GM23248 (cell line): ENCODE measurements at regions not wholly inside any gene's neighbourhood (a gene's known extent, or its start where the extent isn't known, plus 50 kb on each side); places are given as distances from the start of the nearest gene placed in this dataset.

Experiments
- DNase-seq: peaks from one replicate; pipeline ENCODE4 v3.0.0-alpha.2; 2015
- H2AFZ ChIP-seq: fragments of 200-600 bp; sonication (generic); 2 replicates; pipeline ENCODE4 v1.6.1; 2016; ENCODE audit warnings: antibody characterized with exemption
- H3F3A ChIP-seq: fragments of 200-600 bp; sonication (generic); 2 replicates; pipeline ENCODE4 v1.6.1; 2016; ENCODE audit warnings: mild to moderate bottlenecking, antibody characterized with exemption, mixed run types; ENCODE audit not compliant: insufficient read depth
- H3K27ac ChIP-seq: fragments of 200-600 bp; sonication (generic); 2 replicates; pipeline ENCODE4 v1.5.1; 2016; ENCODE audit warnings: mild to moderate bottlenecking
- H3K27me3 ChIP-seq: fragments of 200-600 bp; sonication (generic); replicated peaks from 2 replicates; pipeline ENCODE4 v1.6.1; 2016; ENCODE audit warnings: mild to moderate bottlenecking; ENCODE audit not compliant: insufficient read depth
- H3K36me3 ChIP-seq: fragments of 200-600 bp; sonication (generic); 2 replicates; pipeline ENCODE4 v1.6.1; 2016; ENCODE audit warnings: low read depth, mild to moderate bottlenecking
- H3K4me1 ChIP-seq: fragments of 200-600 bp; sonication (generic); 2 replicates; pipeline ENCODE4 v1.6.1; 2016; ENCODE audit warnings: mild to moderate bottlenecking; ENCODE audit not compliant: insufficient read depth
- H3K4me2 ChIP-seq: fragments of 200-600 bp; sonication (generic); one replicate; pipeline ENCODE4 v1.6.1; 2016; ENCODE audit warnings: mild to moderate bottlenecking; ENCODE audit not compliant: unreplicated experiment
- H3K4me3 ChIP-seq: fragments of 200-600 bp; sonication (generic); 2 replicates; pipeline ENCODE4 v1.5.1; 2016; ENCODE audit warnings: mild to moderate bottlenecking
- H3K79me2 ChIP-seq: fragments of 200-600 bp; sonication (generic); 2 replicates; pipeline ENCODE4 v1.6.1; 2016; ENCODE audit warnings: mild to moderate bottlenecking; ENCODE audit not compliant: insufficient read depth
- H3K9ac ChIP-seq: fragments of 200-600 bp; sonication (generic); 2 replicates; pipeline ENCODE4 v1.6.1; 2016; ENCODE audit warnings: mild to moderate bottlenecking
- H3K9me2 ChIP-seq: fragments of 200-600 bp; sonication (generic); 2 replicates; pipeline ENCODE4 v1.6.1; 2016; ENCODE audit warnings: mixed run types, mild to moderate bottlenecking, moderate library complexity; ENCODE audit not compliant: insufficient read depth
- H3K9me3 ChIP-seq: fragments of 200-600 bp; sonication (generic); one replicate; pipeline ENCODE4 v1.6.1; 2017; ENCODE audit warnings: low read depth
- H4K20me1 ChIP-seq: fragments of 200-600 bp; sonication (generic); 2 replicates; pipeline ENCODE4 v1.6.0; 2016; ENCODE audit not compliant: insufficient read depth
- EZH2 ChIP-seq: fragments of 200-600 bp; sonication (generic); IDR thresholded peaks from 2 replicates; pipeline ENCODE4 v1.6.1; 2018; ENCODE audit warnings: antibody characterized with exemption, mild to moderate bottlenecking; ENCODE audit not compliant: insufficient read depth, poor library complexity, severe bottlenecking
- EZH2phosphoT487 ChIP-seq: fragments of 200-600 bp; sonication (generic); IDR thresholded peaks from 2 replicates; pipeline ENCODE4 v1.6.1; 2018; ENCODE audit warnings: antibody characterized with exemption, moderate library complexity, mild to moderate bottlenecking, low read depth; ENCODE audit not compliant: insufficient read depth
- WGBS, 2 experiments: methylation state at CpG; one replicate each; pipeline ENCODE4 v1.1.6; 2015 to 2017; ENCODE audit warnings: low lambda C conversion rate in 2 of 2, low coverage in 1 of 2; ENCODE audit errors: missing lambda C conversion rate in 2 of 2; 5-methylcytosine and 5-hydroxymethylcytosine counted together
- in situ Hi-C: fragments of 300-500 bp; cut with MboI; formaldehyde crosslinking; loops from 2 replicates; pipeline ENCODE4 v1.15.0; 2020

GRCh38 chr6:168136622-168137021, 57.6 kb upstream of the FRMD1 start:
- no peak overlapping the region for H3K9ac ChIP-seq
- H3K4me2 ChIP-seq = no peak overlapping the region
- 96 to 97% methylated on average over 3 to 5 of the region's 5 CpGs for WGBS, 2 experiments
- no peaks in the 10 kb centered on the region for H4K20me1 ChIP-seq
- in situ Hi-C loops = no loop called here
- DNase-seq = no peak
- TF ChIP-seq EZH2phosphoT487 = no peak
- no peak for TF ChIP-seq EZH2
- H3K9me2 ChIP-seq = no peaks in the 10 kb centered on the region
- H3K27ac ChIP-seq = no peak overlapping the region
- H3F3A ChIP-seq = no peaks in the 10 kb centered on the region
- no peaks in the 10 kb centered on the region for H3K36me3 ChIP-seq
- no peaks in the 10 kb centered on the region for H3K9me3 ChIP-seq
- H3K4me1 ChIP-seq = peaks cover 3% of the 10 kb centered on the region; the same call in 1 of the 2 replicates
- no peak overlapping the region for H2AFZ ChIP-seq
- no peak overlapping the region for H3K4me3 ChIP-seq
- H3K79me2 ChIP-seq = no peaks in the 10 kb centered on the region
- no peaks in the 10 kb centered on the region for H3K27me3 ChIP-seq

GRCh38 chr6:168136001-168136400, 57.0 kb upstream of the FRMD1 start:
- Histone ChIP-seq H3K4me2 (no peak overlapping the region), H3K27me3 (no peaks in the 10 kb centered on the region), H3K9me3 (no peaks in the 10 kb centered on the region), H4K20me1 (no peaks in the 10 kb centered on the region), H3K4me1 (peaks cover 3% of the 10 kb centered on the region; the same call in 1 of the 2 replicates), H3K79me2 (no peaks in the 10 kb centered on the region), H3F3A (no peaks in the 10 kb centered on the region), H3K27ac (no peak overlapping the region), H3K4me3 (no peak overlapping the region), H3K9ac (no peak overlapping the region), H3K36me3 (no peaks in the 10 kb centered on the region), H3K9me2 (no peaks in the 10 kb centered on the region), H2AFZ (no peak overlapping the region)
- DNase-seq = no peak
- WGBS, 2 experiments = 92 to 96% methylated on average over 7 of the region's 7 CpGs
- in situ Hi-C loops = no loop called here
- TF ChIP-seq EZH2phosphoT487 (no peak), EZH2 (no peak)

DNA sequence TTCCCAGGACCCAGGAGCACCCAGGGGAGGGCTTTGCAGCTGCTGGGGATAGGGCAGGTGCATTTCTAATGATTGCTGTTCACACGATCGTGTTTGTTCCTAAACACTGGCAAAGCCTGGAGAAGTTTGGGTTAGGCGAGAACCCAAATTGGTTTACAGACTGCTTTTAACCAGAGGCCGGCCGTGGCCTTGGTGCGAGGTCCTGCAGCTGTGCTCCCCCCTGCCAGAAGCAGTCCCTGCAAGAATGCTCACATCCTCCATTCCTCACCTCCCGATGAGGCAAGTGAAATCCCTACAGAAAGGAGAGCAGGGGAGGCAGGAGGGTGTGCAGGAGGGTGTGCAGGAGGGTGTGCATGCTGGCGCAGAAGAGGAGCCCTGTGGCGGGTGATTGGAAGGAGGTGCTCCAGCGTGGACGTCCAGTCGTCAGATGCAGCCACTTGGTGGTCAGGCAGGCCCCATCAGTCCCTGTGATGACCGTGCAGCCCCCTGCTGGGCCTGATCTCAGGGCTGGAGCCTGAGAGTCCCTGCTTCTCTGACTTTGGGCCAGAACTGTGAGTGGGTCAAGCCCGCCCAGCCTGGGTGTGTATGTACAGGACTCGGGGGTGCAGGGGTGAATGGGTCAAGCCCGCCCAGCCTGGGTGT, 55.7 kb upstream of the FRMD1 start:
- in situ Hi-C loops = no loop called here
- H3K9me3 ChIP-seq = no peaks in the 10 kb centered on the region
- 94 to 98% methylated on average over 15 to 16 of the region's 16 CpGs for WGBS, 2 experiments

DNA sequence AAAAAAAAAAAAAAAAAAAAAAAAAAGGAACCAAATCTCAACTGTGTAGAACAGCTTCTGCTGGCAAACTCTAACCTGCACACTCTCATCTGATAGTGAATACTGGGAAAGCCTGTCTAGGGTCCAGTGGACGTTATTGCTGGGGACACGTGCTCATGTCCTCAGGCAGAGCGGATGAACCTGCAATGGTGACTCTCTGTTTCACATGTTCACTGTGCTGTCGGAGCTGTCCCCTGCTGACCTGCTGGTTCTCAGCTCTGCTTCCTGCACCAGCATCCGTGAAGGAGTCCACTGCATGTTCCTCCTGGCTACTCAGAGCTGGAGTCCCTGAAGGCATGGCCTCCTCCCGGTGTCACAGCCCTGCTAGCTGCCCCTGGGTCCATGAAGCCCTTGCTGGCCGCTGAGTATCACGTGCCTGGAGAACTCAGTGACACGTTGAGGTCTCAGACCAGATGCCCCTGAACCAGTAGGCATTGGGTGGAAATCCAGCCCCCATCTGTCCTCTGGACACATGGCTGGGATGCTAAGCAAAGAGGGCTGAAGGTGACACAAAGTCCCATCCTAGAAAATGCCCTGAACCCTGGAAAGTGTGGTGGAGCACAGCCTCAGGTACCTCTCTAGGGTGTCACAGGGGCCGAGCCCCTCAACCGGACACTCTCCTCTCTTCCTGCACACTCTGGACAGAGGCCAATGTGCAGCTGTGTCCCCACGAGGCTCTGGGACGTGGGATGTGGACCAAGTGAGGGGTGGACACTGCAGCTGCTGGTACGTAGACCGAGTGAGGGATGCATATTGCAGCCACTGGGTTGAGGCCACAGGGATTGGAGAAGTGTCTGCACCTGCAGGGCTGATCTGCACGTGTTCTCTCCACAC, 54.9 kb upstream of the FRMD1 start:
- H3K27me3 ChIP-seq = no peaks in the 10 kb centered on the region
- in situ Hi-C loops = no loop called here
- H3K36me3 ChIP-seq = no peaks in the 10 kb centered on the region
- peak; percentile 24 for DNase-seq
- no peak overlapping the region; the same call in 1 of the 2 replicates for H2AFZ ChIP-seq
- H4K20me1 ChIP-seq = no peaks in the 10 kb centered on the region
- TF ChIP-seq EZH2 (no peak), EZH2phosphoT487 (no peak)
- H3K79me2 ChIP-seq = no peaks in the 10 kb centered on the region
- peak overlapping the region; percentile 73 for H3K9ac ChIP-seq
- 86% methylated on average over 15 to 16 of the region's 16 CpGs for WGBS, 2 experiments
- H3K9me2 ChIP-seq = no peaks in the 10 kb centered on the region
- peak overlapping the region; percentile 74 for H3K27ac ChIP-seq
- H3K9me3 ChIP-seq = no peaks in the 10 kb centered on the region
- H3K4me3 ChIP-seq = peak overlapping the region; percentile 65
- no peaks in the 10 kb centered on the region for H3F3A ChIP-seq
- peaks cover 3% of the 10 kb centered on the region; the same call in 1 of the 2 replicates for H3K4me1 ChIP-seq
- peak overlapping the region; percentile 86 for H3K4me2 ChIP-seq

More for the DNA sequence above, 55.7 kb upstream of the FRMD1 start:
- TF ChIP-seq EZH2 (no peak), EZH2phosphoT487 (no peak)
- H3K27ac ChIP-seq = no peak overlapping the region
- H4K20me1 ChIP-seq = no peaks in the 10 kb centered on the region
- no peaks in the 10 kb centered on the region for H3K36me3 ChIP-seq
- no peak overlapping the region for H3K4me3 ChIP-seq
- no peak overlapping the region for H2AFZ ChIP-seq
- H3K9ac ChIP-seq = no peak overlapping the region
- H3K4me1 ChIP-seq = peaks cover 3% of the 10 kb centered on the region; the same call in 1 of the 2 replicates
- no peak overlapping the region for H3K4me2 ChIP-seq
- DNase-seq = no peak
- no peaks in the 10 kb centered on the region for H3K27me3 ChIP-seq
- no peaks in the 10 kb centered on the region for H3K79me2 ChIP-seq
- no peaks in the 10 kb centered on the region for H3K9me2 ChIP-seq
- H3F3A ChIP-seq = no peaks in the 10 kb centered on the region
